ENCODE measurements at regions not wholly inside any gene's neighbourhood (a gene's known extent, or its start where the extent isn't known, plus 50 kb on each side); places are given as distances from the start of the nearest gene placed in this dataset.
A peak's percentile ranks its signal among the peaks of the same experiment; 100 is the strongest.

GRCh38 chr13:73966331-73966730 is 167.9 kb downstream of the KLF12 start:
- DNase-seq (ENCODE audit: low read depth) = no peak

DNA sequence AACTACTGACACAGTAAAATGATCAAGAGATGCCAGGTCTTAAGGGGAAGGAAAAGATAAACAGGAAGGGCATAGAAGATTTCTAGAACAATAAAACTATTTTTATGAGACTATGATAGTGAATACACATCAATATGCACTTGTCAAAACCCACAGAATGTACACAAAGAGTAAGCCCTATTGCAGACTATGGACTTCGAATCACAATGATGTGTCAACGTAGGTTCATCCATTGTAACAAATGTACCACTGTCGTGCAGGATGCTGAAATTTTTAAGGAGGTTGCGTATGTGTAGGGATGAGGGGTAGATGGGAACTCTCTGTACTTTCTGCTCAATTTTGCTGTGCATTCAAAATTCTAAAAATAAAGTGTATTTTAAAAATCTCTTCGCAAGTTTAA is 171.9 kb downstream of the KLF12 start:
- no peak for DNase-seq (ENCODE audit: low read depth)

DNA sequence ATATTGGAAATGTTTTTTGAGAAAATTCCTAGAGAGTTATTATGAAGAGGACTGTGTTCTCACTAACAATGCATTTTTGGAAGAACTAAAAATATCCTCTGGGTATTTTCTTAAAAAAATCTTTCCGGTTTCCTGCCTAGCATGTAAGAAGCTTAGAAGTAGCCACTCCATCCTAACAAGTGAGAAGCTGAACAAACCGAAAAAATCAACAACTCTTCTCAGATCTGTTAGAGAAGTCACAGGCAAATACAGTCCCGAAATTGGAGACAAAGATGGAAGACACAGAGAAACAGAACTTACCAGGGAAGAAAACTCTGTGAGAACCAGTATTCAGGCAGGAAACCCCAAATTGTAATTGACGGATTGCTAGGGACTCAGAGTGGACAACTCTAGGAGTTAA is 173.0 kb downstream of the KLF12 start:
- no peak for DNase-seq (ENCODE audit: low read depth)

- no peak for DNase-seq (ENCODE audit: low read depth)
Measured at GRCh38 chr13:73960474-73960873, 173.7 kb downstream of the KLF12 start.

DNA sequence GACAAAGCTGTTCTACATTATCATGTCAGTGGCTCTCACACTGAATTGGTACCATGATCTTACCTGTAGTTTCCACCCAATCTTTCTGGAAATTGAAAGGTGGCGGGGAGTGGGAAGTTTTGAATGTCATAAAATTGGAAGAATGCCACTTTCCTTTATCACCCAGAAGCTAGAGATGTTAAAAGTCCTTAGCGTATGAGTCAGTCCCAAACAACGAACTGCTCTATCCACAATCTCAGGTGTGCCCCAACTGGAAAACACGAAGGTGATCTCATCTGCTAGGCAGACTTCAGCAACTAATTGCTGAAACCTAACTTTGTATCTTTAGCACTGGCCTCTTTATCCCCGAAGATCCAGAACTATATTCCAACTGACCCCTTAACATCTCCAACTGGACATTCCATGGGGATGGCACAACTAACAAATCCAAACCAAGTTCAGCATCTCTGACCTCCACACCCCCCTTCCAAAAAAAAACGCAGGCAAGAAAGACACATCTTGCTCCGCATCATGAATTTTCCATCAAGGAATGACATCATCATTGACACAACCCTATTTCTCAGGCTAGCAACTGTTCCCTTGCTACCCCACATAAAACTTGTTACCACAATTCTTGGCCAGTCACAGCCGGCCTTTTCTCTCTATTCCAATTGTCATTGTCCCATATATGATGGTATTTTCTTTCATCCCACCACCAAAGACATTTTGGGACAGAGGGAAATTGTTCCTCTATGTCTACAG is 175.4 kb downstream of the KLF12 start:
- DNase-seq (ENCODE audit: low read depth) = peak; percentile 29

GRCh38 chr13:73957889-73958288 is 176.3 kb downstream of the KLF12 start:
- no peak for DNase-seq (ENCODE audit: low read depth)

DNA sequence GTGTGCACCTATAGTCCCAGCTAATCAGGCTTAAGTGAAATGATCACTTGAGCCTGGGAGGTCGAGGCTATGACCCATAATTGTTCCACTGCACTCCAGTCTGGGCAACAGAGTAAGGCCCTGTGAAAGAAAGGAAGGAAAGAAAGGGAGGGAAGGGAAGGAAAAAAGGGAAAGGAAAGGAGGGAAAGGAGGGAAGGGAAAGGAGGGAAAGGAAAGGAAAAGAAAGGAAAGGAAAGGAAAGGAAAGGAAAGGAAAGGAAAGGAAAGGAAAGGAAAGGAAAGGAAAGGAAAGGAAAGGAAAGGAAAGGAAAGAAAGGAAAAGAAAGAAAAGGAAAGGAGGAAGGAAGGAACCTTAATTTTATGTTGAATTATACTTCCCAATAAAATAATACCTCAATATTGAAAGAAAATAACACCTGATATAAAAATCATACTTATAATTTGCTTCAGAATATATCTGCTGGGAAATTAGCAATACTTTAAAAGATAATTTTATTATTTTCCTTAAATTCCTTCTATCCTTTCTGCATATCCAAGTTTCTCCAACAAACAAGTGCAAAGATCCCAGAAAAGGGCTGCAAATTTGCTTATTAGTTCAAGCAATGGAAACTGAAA is 177.3 kb downstream of the KLF12 start:
- DNase-seq (ENCODE audit: low read depth) = no peak

DNA sequence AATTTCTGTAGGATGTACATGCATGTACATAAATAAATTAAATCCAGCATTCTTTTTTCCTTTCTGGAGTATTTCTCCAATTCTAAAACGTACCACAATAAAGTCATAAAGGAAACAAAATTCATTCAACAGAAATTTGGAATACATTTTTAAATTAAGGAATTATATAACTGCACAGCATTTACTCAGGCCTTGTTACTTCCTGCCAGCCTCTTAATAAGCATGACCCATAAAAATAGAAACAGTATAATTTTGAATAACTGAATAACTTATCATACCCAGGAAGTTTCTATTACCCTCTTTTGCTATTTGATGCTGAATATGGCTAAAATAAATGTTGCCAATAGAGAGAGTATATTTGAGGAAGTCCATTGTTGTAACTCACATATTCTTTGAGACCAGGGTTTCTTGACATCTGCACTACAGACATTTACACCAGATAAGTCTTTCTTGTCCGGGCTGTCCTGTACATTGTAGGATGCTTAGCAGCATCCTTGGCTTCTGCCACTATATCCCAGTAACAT is 178.2 kb downstream of the KLF12 start:
- no peak for DNase-seq (ENCODE audit: low read depth)

GRCh38 chr13:73954808-73955207 is 179.4 kb downstream of the KLF12 start:
- no peak for DNase-seq (ENCODE audit: low read depth)

GRCh38 chr13:73952648-73953047 is 181.6 kb downstream of the KLF12 start:
- no peak for DNase-seq (ENCODE audit: low read depth)

GRCh38 chr13:73948848-73949529 is 185.2 kb downstream of the KLF12 start:
- no peak for DNase-seq (ENCODE audit: low read depth)

GRCh38 chr13:73945871-73946270 is 188.3 kb downstream of the KLF12 start:
- DNase-seq (ENCODE audit: low read depth) = no peak

DNA sequence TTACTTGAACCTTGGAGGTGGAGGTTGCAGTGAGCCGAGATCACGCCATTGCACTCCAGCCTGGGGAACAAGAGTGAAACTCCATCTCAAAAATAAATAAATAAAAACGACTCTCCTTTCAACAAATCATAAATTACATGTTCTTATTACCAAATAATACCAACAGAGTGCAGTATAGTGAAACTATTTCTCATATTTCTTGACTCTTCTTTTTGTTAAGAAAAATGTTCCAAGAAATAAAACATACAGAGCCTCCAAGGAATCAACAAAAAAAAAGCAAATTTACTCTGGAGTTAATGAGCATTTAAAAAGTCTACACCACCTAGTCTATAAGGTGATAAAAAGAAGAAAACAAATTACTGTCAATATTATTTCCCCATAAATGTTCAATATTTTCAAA is 188.8 kb downstream of the KLF12 start:
- DNase-seq (ENCODE audit: low read depth) = no peak

- no peak for DNase-seq (ENCODE audit: low read depth)
Measured at GRCh38 chr13:73943965-73944233, 190.3 kb downstream of the KLF12 start.

- no peak for DNase-seq (ENCODE audit: low read depth)
Measured at GRCh38 chr13:73943137-73943964, 190.9 kb downstream of the KLF12 start.

DNA sequence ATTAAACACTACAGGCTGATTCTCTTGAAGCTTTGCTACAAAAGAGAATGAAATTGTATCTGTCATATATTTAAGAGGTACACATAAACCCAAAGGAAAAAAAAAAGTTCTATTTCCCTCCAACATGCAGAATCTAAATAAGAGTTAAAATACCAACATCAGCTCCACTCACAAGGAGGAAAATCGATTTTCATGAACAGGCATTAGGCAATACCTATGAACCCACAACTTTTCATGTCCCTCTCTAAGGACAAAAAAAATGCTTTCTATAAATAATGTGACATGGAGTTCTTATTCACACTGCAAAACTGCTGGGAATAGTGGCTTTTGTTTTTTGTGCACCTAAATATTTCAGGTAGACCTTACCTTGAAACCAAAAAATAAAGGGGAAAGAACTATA is 192.5 kb downstream of the KLF12 start:
- DNase-seq (ENCODE audit: low read depth) = no peak

- DNase-seq (ENCODE audit: low read depth) = peak; percentile 36
Measured at GRCh38 chr13:73940098-73940497, 194.1 kb downstream of the KLF12 start.

- no peak for DNase-seq (ENCODE audit: low read depth)
Measured at GRCh38 chr13:73939603-73940002, 194.6 kb downstream of the KLF12 start.

GRCh38 chr13:73939071-73939380 is 195.2 kb downstream of the KLF12 start:
- DNase-seq (ENCODE audit: low read depth) = no peak

GRCh38 chr13:73938372-73939070 is 195.7 kb downstream of the KLF12 start:
- DNase-seq (ENCODE audit: low read depth) = peak; percentile 89

DNA sequence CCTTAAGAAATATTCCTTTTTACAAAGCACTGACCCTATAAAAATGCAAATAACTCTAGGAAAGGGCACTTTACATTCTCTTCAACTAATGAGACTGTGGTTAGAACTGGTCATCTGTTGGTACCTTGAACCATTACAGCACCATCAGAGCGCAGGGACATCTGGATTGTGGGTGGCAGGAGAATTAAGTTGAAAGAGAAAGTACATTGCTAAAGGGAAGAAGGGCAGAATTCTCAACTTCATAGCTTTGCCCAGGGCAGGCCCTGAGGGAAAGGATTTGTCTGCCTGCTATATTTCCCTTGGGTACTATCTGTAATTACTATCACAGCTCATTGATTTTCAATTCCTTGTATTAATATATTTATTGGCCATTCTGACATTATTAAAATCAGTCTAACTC is 196.8 kb downstream of the KLF12 start:
- DNase-seq (ENCODE audit: low read depth) = no peak

- DNase-seq (ENCODE audit: low read depth) = no peak
Measured at GRCh38 chr13:73935991-73936390, 198.2 kb downstream of the KLF12 start.
